HepG2 (cell line): ENCODE measurements at regions not wholly inside any gene's neighbourhood (a gene's known extent, or its start where the extent isn't known, plus 50 kb on each side); places are given as distances from the start of the nearest gene placed in this dataset.

Source experiments
- ATAC-seq: fragments of 200-7000 bp; cut with Tn5 transposase; 3 replicates; pipeline ENCODE4 v1.9.1; 2020; ENCODE audit warnings: mild to moderate bottlenecking, moderate library complexity
- BruUV-seq: library from RNA; stranded (reverse); fragments of 400-500 nt; replicated peaks from 2 replicates; lab custom pipeline; 2021; lab: Mats Ljungman, UMichigan
- CTCF ChIA-PET: fragments of 300-600 bp; formaldehyde crosslinking; extraction: SDS; loops from one replicate; lab custom pipeline; 2021; ENCODE audit warnings: low total read pairs, inconsistent platforms, low intra/inter-chr PET ratio; lab: Yijun Ruan, JAX
- POLR2A ChIA-PET: fragments of 350-600 bp; sonication (Branson Sonifier 250); formaldehyde crosslinking; loops from one replicate; lab custom pipeline; 2020; ENCODE audit warnings: antibody characterized with exemption, inconsistent platforms; lab: Yijun Ruan, JAX
- DNase-seq: peaks from one replicate; pipeline ENCODE4 v3.0.0-alpha.2; 2015; ENCODE audit warnings: low spot score
- FAIRE-seq: peaks from 3 replicates; lab custom pipeline; 2011; peaks lifted over from hg19 to GRCh38; lab: Jason Lieb, UNC
- H2AFZ ChIP-seq: one replicate; pipeline ENCODE4 v1.6.1; 2011; ENCODE audit warnings: low read length, inconsistent platforms
- H3K27ac ChIP-seq: fragments of 300-600 bp; 3 replicates; pipeline ENCODE4 v1.8.0; 2011; ENCODE audit warnings: mixed run types, mild to moderate bottlenecking, mixed read lengths, low read length, inconsistent platforms; ENCODE audit not compliant: insufficient read depth; ENCODE audit errors: extremely low read length
- H3K27me3 ChIP-seq, 2 experiments: fragments of 200-600 bp in 1 of 2; 2 replicates in 1 of 2; 3 replicates in 1 of 2; pipeline versions ENCODE4 v1.6.0 to v1.8.0; 2011; ENCODE audit warnings: low read length in 2 of 2, mild to moderate bottlenecking in 2 of 2, moderate library complexity in 2 of 2, inconsistent platforms in 1 of 2; ENCODE audit not compliant: insufficient read depth in 2 of 2, control insufficient read depth in 1 of 2
- H3K36me3 ChIP-seq, 2 experiments: fragments of 200-600 bp in 1 of 2; replicated peaks in 1 of 2; 2 replicates in 1 of 2; 3 replicates in 1 of 2; pipeline versions ENCODE4 v1.5.1 to v1.8.0; 2011; ENCODE audit warnings: low read length in 2 of 2, inconsistent platforms in 1 of 2; ENCODE audit not compliant: insufficient read depth in 2 of 2, control insufficient read depth in 1 of 2
- H3K4me1 ChIP-seq: 2 replicates; pipeline ENCODE4 v1.5.1; 2012; ENCODE audit warnings: low read length, inconsistent platforms; ENCODE audit not compliant: insufficient read depth
- H3K4me2 ChIP-seq: 2 replicates; pipeline ENCODE4 v1.6.0; 2011; ENCODE audit warnings: low read depth, low read length, inconsistent platforms
- H3K4me3 ChIP-seq, 3 experiments: fragments of 200-600 bp in 1 of 3; sonication (generic), shearing (Covaris generic) in 1 of 3; replicated peaks in 1 of 3; 2 replicates each; pipeline ENCODE4 v1.5.1; 2011 to 2016; ENCODE audit warnings: low read length in 3 of 3, inconsistent platforms in 2 of 3, low read depth in 2 of 3, mild to moderate bottlenecking in 2 of 3, control low read depth in 1 of 3, mixed read lengths in 1 of 3; ENCODE audit not compliant: insufficient read depth in 1 of 3
- H3K79me2 ChIP-seq: one replicate; pipeline ENCODE4 v1.6.1; 2011; ENCODE audit warnings: low read length, inconsistent platforms; ENCODE audit not compliant: insufficient read depth
- H3K9ac ChIP-seq: 2 replicates; pipeline ENCODE4 v1.6.0; 2011; ENCODE audit warnings: mild to moderate bottlenecking, low read depth, low read length, inconsistent platforms; ENCODE audit not compliant: insufficient read depth
- H3K9me3 ChIP-seq: 2 replicates; pipeline ENCODE4 v1.5.1; 2012; ENCODE audit warnings: mild to moderate bottlenecking, low read length
- H4K20me1 ChIP-seq: 2 replicates; pipeline ENCODE4 v1.6.0; 2011; ENCODE audit warnings: inconsistent platforms, mild to moderate bottlenecking, low read length, moderate library complexity; ENCODE audit not compliant: insufficient read depth
- CREB3 ChIP-seq: sonication (generic); formaldehyde crosslinking; IDR thresholded peaks from 2 replicates; pipeline ENCODE4 v1.5.0; 2020; ENCODE audit warnings: missing genetic modification reagents
- DPF2 ChIP-seq: sonication (generic); formaldehyde crosslinking; IDR thresholded peaks from 2 replicates; pipeline ENCODE4 v1.4.0; 2020; ENCODE audit warnings: mild to moderate bottlenecking, low read depth, missing genetic modification reagents, borderline replicate concordance
- MIER2 ChIP-seq: IDR thresholded peaks from 2 replicates; pipeline ENCODE4 v1.6.1; 2016; ENCODE audit warnings: missing biosample characterization, missing genetic modification reagents
- PBX3 ChIP-seq: sonication (generic); formaldehyde crosslinking; IDR thresholded peaks from 2 replicates; pipeline ENCODE4 v1.8.1; 2023; ENCODE audit warnings: missing genetic modification reagents, inconsistent platforms, borderline replicate concordance
- SAP130 ChIP-seq: IDR thresholded peaks from 2 replicates; pipeline ENCODE4 v1.6.1; 2016; ENCODE audit warnings: low read depth
- TBX3 ChIP-seq: fragments of 450-650 bp; IDR thresholded peaks from 2 replicates; pipeline ENCODE4 v1.6.1; 2017; ENCODE audit warnings: antibody characterized with exemption, mild to moderate bottlenecking, inconsistent platforms, borderline replicate concordance
- TCF7L2 ChIP-seq: IDR thresholded peaks from 2 replicates; pipeline ENCODE4 v1.6.1; 2011; ENCODE audit warnings: mild to moderate bottlenecking, low read depth, low read length, moderate library complexity
- ZBTB14 ChIP-seq: sonication (generic); formaldehyde crosslinking; IDR thresholded peaks from 2 replicates; pipeline ENCODE4 v1.4.0; 2020; ENCODE audit warnings: missing genetic modification reagents
- ZFAT ChIP-seq: sonication (generic); formaldehyde crosslinking; conservative IDR thresholded peaks from 2 replicates; pipeline ENCODE4 v1.8.1; 2023; ENCODE audit warnings: missing genetic modification reagents, inconsistent platforms
- ZMAT5 ChIP-seq: sonication (generic); formaldehyde crosslinking; IDR thresholded peaks from 2 replicates; pipeline ENCODE4 v1.5.0; 2020; ENCODE audit warnings: mild to moderate bottlenecking, low read depth, missing genetic modification reagents, borderline replicate concordance
- ZNF496 ChIP-seq: sonication (generic); formaldehyde crosslinking; IDR thresholded peaks from 2 replicates; pipeline ENCODE4 v1.8.1; 2023; ENCODE audit warnings: mild to moderate bottlenecking, moderate library complexity, missing genetic modification reagents; ENCODE audit not compliant: insufficient replicate concordance
- ZNF512 ChIP-seq: sonication (generic); formaldehyde crosslinking; IDR thresholded peaks from 2 replicates; pipeline ENCODE4 v1.4.0; 2020; ENCODE audit warnings: mild to moderate bottlenecking, missing genetic modification reagents
- ZNF564 ChIP-seq: sonication (generic); formaldehyde crosslinking; IDR thresholded peaks from 2 replicates; pipeline ENCODE4 v1.8.1; 2023; ENCODE audit warnings: mild to moderate bottlenecking, missing genetic modification reagents
- ZSCAN21 ChIP-seq: sonication (generic); formaldehyde crosslinking; IDR thresholded peaks from 2 replicates; pipeline ENCODE4 v1.8.0; 2022; ENCODE audit warnings: mild to moderate bottlenecking, missing genetic modification reagents, moderate library complexity, borderline replicate concordance
- ZZZ3 ChIP-seq: sonication (generic); formaldehyde crosslinking; IDR thresholded peaks from 2 replicates; pipeline ENCODE4 v1.4.0; 2020; ENCODE audit warnings: missing genetic modification reagents, mild to moderate bottlenecking, borderline replicate concordance
- WGBS: methylation state at CpG from one replicate; pipeline ENCODE4 v1.1.6; 2017; ENCODE audit warnings: low lambda C conversion rate; 5-methylcytosine and 5-hydroxymethylcytosine counted together
- in situ Hi-C: cut with HindIII; loops from 2 replicates; pipeline ENCODE4 v1.10.0; 2017; ENCODE audit warnings: low pct_unique_long_range_greater_than_20kb; ENCODE audit not compliant: extremely low pct_ligation_motif_present
- intact Hi-C: fragments of 100-400 bp; cut with micrococcal nuclease; formaldehyde crosslinking; loops from one replicate; pipeline ENCODE4 v1.10.0; 2022; ENCODE audit not compliant: unreplicated experiment

- Histone ChIP-seq H3K27ac (no peak overlapping the region), H3K9me3 (no peaks in the 10 kb centered on the region), H3K4me2 (no peak overlapping the region), H3K27me3 (no peaks in the 10 kb centered on the region), H3K4me1 (no peaks in the 10 kb centered on the region), H3K9ac (no peak overlapping the region), H2AFZ (no peak overlapping the region), H3K36me3 (no peaks in the 10 kb centered on the region), H4K20me1 (no peaks in the 10 kb centered on the region), H3K4me3 (no peak overlapping the region), H3K79me2 (no peaks in the 10 kb centered on the region)
- no peak for TF ChIP-seq MIER2 (CRISPR knock-in tag)
- no peak for TF ChIP-seq DPF2 (CRISPR knock-in tag)
- no peak for TF ChIP-seq TBX3
- no peak for TF ChIP-seq CREB3
- no peak for TF ChIP-seq ZZZ3
- TF ChIP-seq TCF7L2, result no peak
- no peak for TF ChIP-seq ZFAT (CRISPR knock-in tag)
- TF ChIP-seq ZNF564, result no peak
- POLR2A ChIA-PET, result no interaction called here
- intact Hi-C loops (loop anchor here (10.0 kb wide), 1 partner anchor 188 kb away; the partner anchor contains the start of gene DNAJC19), in situ Hi-C loops (loop anchor here (10.0 kb wide), 1 partner anchor 368 kb away; no protein-coding TSS in a partner anchor)
- WGBS, result under 1% methylated on average over 5 of the region's 5 CpGs
- FAIRE-seq (no peak), ATAC-seq (no peak), DNase-seq (no peak)
- BruUV-seq, result no TSS peak
- CTCF ChIA-PET, result no interaction called here
Measured at GRCh38 chr3:181173227-181173626, 183.7 kb upstream of the DNAJC19 start.

GRCh38 chr3:181134873-181135272 lies 145.3 kb upstream of the DNAJC19 start:
- no peaks in the 10 kb centered on the region for H3K4me1 ChIP-seq
- ChIA-PET POLR2A (no interaction called here), CTCF (no interaction called here)
- H3K9ac ChIP-seq, result no peak overlapping the region
- H3K4me2 ChIP-seq, result no peak overlapping the region
- intact Hi-C loops, result no loop called here
- H3K9me3 ChIP-seq, result no peaks in the 10 kb centered on the region
- H3K27ac ChIP-seq, result no peak overlapping the region
- FAIRE-seq, result no peak
- H3K27me3 ChIP-seq, result no peaks in the 10 kb centered on the region
- no peaks in the 10 kb centered on the region; the same call in 1 of the 2 replicates for H4K20me1 ChIP-seq
- ATAC-seq, result no peak
- BruUV-seq, result no TSS peak
- in situ Hi-C loops, result no loop called here
- H3K79me2 ChIP-seq, result no peaks in the 10 kb centered on the region
- DNase-seq, result no peak
- H3K36me3 ChIP-seq, result no peaks in the 10 kb centered on the region
- no peak overlapping the region for H3K4me3 ChIP-seq
- H2AFZ ChIP-seq, result no peak overlapping the region
- TF ChIP-seq ZNF512 (CRISPR knock-in tag) (no peak), ZNF496 (CRISPR knock-in tag) (no peak), ZSCAN21 (CRISPR knock-in tag) (no peak), PBX3 (CRISPR knock-in tag) (no peak), SAP130 (CRISPR knock-in tag) (no peak), ZMAT5 (CRISPR knock-in tag) (no peak), ZBTB14 (CRISPR knock-in tag) (no peak)
